SKM-1 (cell line): ENCODE measurements at regions not wholly inside any gene's neighbourhood (a gene's known extent, or its start where the extent isn't known, plus 50 kb on each side); places are given as distances from the start of the nearest gene placed in this dataset.

ENCODE experiments used
- DNase-seq: peaks from one replicate; lab custom pipeline; 2025; ENCODE audit not compliant: unreplicated experiment; lab: John Stamatoyannopoulos, UW

DNA sequence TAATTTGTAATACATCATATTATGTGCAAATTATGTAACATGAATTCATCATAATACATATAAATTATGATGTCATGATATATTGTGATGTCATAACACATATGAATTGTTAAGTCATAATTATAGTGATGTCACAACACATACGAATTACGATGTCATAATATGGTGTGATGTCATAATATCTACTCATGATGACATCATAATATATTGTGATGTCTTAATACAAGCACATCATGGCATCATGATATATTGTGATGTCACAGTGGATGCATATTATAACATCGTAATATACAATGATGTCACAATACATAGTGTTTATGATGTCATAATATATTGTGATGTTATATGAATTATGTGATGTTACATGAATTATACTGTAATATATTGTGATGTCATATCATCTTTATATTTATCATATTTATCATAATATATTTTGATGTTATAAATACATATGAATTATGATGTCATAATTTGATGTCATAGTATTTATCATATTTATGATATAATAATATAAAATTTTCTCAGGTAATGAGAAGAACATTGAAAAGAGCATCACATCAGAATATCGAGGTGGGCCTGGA is 1793.0 kb downstream of the TP53TG3F start:
- DNase-seq, result no peak

DNA sequence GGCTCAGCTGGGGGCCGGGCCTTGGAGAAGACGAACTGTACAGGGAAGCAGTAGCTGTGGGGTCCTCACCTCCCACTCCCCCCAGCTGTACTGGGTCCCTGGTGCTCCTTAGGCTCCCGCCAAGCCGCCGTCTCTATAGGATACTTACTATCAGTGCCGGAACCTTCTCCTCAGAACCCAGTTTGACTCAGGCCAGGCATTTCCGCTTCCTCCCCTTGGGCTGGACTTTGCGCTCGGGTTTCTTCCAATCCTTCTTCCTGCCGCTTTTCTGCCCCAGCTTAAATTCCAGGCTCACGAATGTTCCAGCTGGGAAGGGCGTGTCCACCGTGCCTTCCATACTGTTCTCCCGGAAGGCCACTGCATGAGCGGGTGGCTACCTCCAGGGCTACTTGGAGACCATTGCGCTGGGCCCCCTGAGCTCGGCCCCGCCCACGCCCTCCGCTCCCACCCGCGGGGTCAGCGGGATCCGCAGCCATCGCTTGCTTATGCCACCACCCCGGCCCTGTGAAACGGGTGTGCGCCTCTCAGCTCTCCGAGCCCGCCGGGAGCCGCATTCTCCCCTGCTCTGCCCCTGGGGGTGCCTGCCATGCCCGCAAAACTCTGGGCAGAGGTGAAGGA is 1795.9 kb downstream of the TP53TG3F start:
- DNase-seq, result no peak

GRCh38 chr16:35255816-35256215 is 1796.4 kb downstream of the TP53TG3F start:
- DNase-seq, result no peak

DNA sequence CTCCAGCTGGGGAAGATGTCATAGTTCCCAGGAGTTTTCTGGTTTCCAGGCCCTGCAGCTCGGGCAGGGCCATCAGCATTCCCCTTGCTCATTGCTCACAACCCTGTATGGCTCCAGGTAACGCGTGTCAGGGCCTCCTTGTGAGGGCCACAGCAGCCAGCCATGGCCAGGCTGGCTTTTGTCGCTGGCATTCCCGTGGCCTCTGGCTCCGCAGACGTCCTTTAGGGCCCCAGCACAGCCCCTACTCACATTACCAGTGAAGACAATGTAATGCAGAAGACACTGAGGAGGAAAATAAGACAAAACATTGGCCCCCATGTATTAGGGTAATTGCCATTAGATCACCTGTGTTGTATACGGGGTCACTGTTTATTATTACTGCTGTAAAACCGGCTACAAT is 1799.0 kb downstream of the TP53TG3F start:
- DNase-seq, result no peak

- no peak for DNase-seq
Measured at GRCh38 chr16:35295856-35296255, 1836.4 kb downstream of the TP53TG3F start.

DNA sequence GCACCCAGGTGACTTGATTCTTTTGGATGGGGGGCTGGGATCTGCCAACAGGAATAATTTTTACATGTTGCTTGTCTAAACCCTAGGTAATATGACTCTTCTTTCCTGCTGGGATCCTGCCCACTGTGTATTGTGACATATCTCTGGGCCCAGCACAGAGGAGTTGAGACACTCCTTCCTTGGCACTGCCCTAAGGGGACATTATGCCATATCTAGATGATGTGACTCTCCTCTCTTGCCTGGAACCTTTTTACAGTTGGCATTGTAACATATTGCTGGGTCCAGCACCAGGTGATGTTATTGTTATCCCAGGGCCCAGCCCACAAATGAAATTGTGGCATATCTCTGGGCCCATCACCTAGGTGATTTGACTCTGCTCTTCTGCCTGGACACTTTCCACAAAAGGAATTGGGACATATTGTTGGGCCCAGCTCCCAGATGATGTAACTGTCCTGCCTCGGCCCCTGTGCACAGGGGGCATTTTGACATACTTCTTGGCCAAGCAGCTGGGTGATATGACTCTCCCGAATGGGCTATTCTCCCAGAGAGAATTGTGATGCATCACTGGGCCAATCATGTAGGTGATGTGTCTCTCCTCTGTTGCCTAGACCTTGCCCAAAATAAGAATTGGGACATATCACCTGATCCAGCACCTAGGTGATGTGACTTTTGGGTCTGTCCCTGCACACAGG is 1837.7 kb downstream of the TP53TG3F start:
- DNase-seq, result no peak

GRCh38 chr16:35298460-35299243 is 1839.2 kb downstream of the TP53TG3F start:
- no peak for DNase-seq

- DNase-seq, result no peak
Measured at GRCh38 chr16:35302859-35303258, 1843.4 kb downstream of the TP53TG3F start.

DNA sequence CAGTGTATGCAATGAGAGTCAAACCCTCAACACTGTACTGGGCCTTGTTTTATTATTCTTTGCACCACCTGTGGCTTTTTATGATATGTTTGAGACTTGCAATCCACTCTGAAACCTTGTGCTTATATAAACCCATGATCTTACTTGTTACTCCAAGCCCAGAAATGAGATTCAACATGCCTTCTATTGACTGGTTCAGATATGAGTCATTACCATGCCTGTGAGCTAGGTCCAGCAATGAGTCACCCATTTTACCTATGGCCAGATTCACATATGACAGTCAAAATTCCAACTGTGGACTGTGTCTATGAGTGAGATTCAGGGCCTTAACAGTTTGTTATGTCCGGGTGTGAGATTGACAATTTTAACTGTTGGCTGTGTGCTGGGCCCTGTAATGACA is 1846.1 kb downstream of the TP53TG3F start:
- DNase-seq, result no peak

GRCh38 chr16:35306915-35307314 is 1847.5 kb downstream of the TP53TG3F start:
- DNase-seq, result no peak

DNA sequence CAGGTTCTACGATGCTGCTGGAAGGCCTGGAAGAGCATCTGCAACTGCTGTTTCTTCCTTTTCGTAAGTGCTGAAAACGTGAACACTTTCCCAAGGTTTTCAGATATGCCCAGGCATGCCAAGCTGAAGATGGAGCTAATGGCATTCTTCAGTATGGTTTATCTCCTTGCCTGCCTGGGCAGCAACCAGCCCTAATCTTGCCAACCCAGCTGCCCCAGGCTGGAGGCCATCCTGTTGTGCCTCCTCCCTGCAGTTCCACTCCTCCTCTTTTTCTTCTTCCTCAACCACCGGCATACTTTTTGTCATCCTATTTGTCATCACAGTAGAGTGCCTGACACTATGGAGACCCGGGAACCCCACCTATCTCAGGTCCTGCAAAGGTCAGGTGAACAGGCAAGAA is 1849.3 kb downstream of the TP53TG3F start:
- no peak for DNase-seq

GRCh38 chr16:35310999-35311398 is 1851.6 kb downstream of the TP53TG3F start:
- no peak for DNase-seq

DNA sequence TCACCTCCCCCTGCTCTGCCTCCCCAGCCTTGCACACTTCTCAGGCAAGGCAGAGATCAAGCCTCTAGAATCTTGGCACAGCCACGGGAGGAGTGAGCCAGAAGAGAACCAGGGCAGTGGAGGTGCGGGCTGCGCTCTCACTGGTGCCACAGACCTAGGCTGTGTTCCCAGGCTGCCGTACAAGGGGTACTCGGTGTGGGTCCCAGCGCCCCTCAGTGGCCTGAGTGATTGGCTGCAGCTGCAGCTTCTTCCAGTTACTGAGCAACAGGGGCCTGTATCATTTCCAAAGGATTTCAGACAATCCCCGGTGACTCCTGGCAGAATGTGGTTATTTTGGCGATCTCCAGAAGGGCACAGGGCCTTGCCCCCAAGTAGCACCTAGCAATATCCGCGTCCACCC is 1852.1 kb downstream of the TP53TG3F start:
- DNase-seq, result no peak

DNA sequence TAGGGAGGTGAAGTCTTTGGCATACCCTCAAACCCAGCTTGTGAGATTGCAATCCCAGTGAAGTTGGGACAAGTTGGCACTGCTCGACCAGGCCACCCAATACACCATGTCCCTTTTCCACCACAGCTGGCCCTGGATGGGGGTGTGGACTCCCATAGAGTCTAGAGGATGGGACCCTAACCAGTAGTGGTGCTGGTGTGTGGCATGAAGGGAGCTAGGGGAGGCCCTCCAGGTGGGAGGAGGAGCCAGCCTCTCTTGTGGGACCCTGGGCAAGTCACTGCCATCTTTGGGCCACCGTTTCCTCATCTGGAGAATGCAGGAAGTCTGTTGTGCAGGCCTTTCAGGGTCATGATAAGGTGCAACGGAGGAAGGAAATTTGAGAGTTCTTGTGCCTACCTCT is 1854.9 kb downstream of the TP53TG3F start:
- DNase-seq, result no peak

DNA sequence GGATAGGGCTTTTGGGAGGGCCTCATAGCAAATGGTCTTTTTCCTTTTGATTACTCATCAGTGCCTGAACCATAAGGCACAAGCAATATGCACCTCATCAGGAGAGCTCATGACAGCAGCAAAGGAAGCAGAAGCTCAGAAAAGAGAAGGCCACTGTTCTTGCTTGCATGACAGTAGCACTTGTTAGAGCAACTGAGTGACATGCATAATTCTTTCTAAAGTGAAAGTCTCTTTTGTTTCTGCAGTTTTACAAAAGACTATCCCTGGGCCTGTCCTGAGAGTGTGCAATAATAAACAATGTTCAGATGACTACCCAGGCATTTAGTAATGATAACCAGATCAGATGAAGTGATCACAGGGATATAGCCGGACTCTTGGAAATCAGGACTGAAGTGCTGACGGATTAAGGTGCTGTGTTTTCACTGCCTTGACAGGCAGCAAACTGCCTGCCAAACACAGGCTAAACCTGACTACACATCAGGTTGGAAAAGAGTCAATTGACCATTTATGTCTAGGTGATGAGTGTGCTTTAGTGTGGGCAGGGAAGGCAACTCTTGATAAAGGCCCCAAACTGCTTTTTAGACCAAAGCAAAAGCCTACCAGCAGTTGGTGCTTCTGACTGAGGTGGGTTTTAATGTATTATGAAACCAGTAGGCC is 1860.3 kb downstream of the TP53TG3F start:
- DNase-seq, result no peak

GRCh38 chr16:35325936-35326335 is 1866.5 kb downstream of the TP53TG3F start:
- no peak for DNase-seq

GRCh38 chr16:35339337-35339736 is 1879.9 kb downstream of the TP53TG3F start:
- DNase-seq, result no peak

DNA sequence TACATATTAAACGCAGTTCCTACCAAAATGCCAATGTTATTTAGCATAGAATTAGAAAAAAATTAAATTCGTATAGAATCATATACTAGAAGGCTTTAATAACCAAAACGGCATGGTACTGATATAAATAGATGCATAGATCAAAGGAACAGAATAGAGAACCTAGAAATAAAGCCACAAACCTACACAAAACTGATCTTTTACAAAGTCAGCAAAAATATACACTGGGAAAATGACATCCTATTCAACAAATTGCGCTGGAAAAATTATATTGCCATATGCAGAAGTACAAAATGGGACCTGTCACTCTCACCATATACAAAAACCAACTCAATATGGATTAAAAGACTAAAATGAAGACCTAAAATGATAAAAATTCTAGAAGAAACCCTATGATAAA is 1882.6 kb downstream of the TP53TG3F start:
- DNase-seq, result no peak

DNA sequence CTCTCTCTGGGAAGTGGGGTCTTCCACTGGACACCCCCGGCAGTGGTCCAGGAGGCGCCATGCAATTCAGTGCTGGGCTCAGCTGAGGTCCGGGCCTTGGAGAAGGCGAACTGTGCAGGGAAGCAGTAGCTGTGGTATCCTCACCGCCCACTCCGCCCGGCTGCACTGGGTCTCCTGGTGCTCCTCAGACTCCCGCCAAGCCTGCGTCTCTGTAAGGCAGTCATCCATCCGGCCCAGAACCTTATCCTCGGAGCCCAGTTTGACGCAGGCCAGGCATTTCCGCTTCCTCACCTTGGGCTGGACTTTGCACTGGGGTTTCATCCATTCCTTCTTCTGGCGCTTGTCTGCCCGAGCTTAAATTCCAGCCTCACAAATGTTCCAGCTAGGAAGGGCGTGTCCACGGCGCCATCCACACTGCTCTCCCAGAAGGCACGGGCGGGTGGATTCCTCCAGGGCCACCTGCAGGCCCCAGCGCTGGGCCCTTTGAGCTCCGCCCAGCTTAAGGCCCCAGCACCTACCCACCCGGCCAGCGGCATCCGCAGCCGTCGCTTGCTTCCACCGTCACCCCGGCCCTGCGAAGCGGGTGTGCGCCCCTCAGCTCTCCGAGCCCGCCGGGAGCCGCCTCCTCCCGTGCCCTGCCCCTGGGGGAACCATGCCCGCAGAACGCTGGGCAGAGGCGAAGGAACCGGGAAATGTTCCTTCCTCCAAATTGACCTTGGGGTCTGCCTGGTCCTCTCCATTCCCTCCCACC is 1884.8 kb downstream of the TP53TG3F start:
- no peak for DNase-seq

GRCh38 chr16:35352431-35352830 is 1893.0 kb downstream of the TP53TG3F start:
- no peak for DNase-seq

DNA sequence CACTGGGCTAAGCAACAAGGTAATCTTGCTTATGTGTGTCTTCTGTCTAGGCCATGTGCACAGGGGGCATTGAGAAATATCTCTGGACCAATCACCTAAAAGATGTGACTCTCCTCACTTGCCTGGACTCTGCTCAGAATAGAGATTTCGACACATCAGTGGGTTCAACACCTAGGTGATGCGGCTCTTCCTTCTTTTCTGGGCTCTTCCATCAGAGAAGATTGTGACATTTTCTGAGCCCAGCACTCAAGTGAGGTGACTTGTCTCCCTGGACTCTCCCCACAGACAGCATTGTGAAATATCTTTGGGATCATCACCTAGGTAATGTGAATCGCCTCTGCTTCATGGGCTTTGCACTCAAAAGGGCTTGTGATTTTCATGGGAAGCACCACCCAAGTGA is 1904.1 kb downstream of the TP53TG3F start:
- no peak for DNase-seq
